ENCODE measurements at regions not wholly inside any gene's neighbourhood (a gene's known extent, or its start where the extent isn't known, plus 50 kb on each side); places are given as distances from the start of the nearest gene placed in this dataset.

- TF ChIP-seq GATA3 (IDR thresholded peaks at IDR 0.05; ENCODE audit: low read depth, low read length) = no peak
- TF ChIP-seq GATA2 (IDR thresholded peaks at IDR 0.05; ENCODE audit: low read depth, low read length) = no peak
Observed at GRCh38 chr6:96420294-96420693, 101.3 kb upstream of the UFL1 start.

GRCh38 chr6:96433950-96434349 lies 87.7 kb upstream of the UFL1 start:
- TF ChIP-seq GATA2 (IDR thresholded peaks at IDR 0.05; ENCODE audit: low read depth, low read length) = no peak
- TF ChIP-seq GATA3 (IDR thresholded peaks at IDR 0.05; ENCODE audit: low read depth, low read length) = no peak

DNA sequence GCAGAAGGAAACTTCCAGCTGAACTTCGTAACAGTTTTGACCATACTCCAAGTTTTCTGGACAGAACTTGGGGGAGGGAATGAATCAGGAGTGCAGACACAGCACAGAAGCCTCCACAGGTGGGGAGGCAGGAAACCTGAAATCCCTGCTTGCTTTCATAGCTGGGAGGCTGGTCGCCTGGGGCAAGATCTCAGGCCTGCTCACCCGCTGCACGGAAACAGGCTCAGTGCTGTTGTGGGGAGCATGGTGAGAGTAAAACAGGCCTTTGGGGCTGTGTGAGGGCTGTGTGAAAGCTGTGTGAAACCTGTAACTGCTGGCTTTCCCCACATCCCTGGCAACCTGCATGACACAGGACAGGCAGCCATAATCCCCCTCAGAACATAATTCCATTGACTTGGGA lies 85.2 kb upstream of the UFL1 start:
- TF ChIP-seq GATA2 (IDR thresholded peaks at IDR 0.05; ENCODE audit: low read depth, low read length) (no peak), GATA3 (IDR thresholded peaks at IDR 0.05; ENCODE audit: low read depth, low read length) (no peak)

DNA sequence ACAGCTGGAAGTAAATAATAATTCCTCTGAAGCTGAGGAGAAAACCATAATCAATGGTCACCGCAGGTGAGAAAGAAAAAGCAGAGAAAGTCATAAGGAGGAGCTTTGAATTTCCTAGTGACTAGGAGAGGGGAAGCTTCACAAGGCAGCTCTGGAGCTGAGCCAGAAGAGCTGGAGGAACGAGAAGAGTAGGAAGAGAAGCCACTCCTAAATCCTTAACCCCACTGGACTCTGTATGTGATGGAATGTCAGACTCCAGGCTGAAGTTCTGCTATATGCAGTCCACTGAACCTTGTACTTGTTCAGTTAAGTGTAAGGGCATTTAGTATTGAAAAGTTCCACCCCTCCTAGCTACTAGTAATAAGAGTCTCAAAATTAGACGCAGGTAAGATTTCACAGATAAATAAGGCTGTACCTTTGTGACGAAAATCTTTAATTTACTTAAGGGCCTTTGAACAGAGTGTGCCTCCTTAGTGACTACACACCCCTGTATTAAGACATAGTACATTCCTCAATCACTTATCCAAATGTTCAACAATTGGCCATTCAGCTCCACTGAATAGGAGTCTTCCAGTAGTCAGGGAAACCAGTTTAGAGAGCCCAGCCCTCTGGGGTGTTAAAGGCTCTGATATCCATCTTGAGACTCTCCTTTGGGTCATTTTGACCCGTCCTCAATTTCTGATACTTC lies 71.4 kb upstream of the UFL1 start:
- TF ChIP-seq GATA3 (IDR thresholded peaks at IDR 0.05; ENCODE audit: low read depth, low read length) = no peak
- TF ChIP-seq GATA2 (IDR thresholded peaks at IDR 0.05; ENCODE audit: low read depth, low read length) = no peak

DNA sequence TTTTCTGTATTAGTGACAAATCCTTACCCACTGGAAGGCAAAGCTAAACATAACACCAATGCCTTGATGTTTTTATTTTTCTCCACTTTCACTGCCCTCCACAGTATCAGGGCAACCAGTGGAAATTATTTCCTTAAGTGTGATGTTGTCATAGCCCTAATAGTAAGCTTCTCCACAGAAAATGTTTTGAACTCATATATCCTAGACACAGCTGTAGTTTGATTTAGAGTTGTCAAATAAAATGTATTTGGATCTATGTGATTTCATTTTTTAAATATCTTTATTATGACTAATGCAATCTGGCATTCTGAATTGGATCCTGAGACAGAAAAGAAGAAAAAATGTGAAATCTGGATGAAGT lies 70.9 kb upstream of the UFL1 start:
- TF ChIP-seq GATA2 (IDR thresholded peaks at IDR 0.05; ENCODE audit: low read depth, low read length) = no peak
- no peak for TF ChIP-seq GATA3 (IDR thresholded peaks at IDR 0.05; ENCODE audit: low read depth, low read length)

DNA sequence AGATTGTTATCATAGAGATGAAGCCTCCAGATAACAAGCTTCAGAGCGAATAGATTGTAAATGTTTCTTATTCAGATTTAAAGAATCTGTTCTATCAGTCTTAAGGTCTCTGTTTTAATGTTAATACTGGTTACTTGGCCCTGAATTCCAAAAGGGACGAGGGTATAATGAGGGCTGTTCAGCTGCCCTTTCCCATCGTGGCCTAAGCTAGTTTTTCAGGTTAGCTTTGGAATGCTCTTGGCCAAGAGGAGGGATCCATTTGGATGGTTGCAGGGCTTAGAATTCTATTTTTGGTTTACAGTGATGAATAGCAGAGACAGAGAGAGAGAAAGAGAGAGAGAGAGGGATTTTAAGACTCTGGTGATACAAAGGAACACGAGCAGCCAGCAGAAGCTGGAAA lies 62.8 kb upstream of the UFL1 start:
- no peak for TF ChIP-seq GATA2 (IDR thresholded peaks at IDR 0.05; ENCODE audit: low read depth, low read length)
- no peak for TF ChIP-seq GATA3 (IDR thresholded peaks at IDR 0.05; ENCODE audit: low read depth, low read length)

GRCh38 chr6:96460052-96460700 lies 61.4 kb upstream of the UFL1 start:
- TF ChIP-seq GATA3 (IDR thresholded peaks at IDR 0.05; ENCODE audit: low read depth, low read length) = no peak
- no peak for TF ChIP-seq GATA2 (IDR thresholded peaks at IDR 0.05; ENCODE audit: low read depth, low read length)

DNA sequence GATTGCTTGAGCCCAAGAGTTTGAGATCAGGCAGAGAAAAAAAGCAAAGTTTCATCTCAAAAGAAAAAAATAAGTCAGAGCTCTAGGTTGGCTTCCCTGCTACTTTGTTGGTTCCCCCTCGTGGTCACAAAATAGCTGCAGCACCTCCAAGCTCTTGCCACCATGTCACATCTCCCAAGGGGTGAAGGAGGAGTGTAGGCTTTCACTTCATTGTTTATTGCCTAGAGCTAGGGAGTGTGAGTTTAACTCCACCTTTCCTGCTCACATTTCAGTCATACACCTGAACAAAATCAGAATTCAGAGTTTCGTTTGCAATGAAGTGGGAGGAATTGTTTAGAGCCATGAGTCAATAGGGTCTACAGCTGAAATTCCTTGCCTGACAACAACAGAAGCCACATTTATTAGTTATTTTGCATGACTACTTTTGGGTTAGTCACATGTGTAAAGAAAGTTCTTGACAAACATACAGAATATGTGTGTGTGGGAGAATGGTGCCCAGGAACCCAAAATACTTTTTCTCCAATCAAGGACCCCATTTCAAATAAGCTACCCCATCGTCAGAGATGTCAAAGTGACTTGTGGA lies 56.2 kb upstream of the UFL1 start:
- TF ChIP-seq GATA2 (IDR thresholded peaks at IDR 0.05; ENCODE audit: low read depth, low read length) (no peak), GATA3 (IDR thresholded peaks at IDR 0.05; ENCODE audit: low read depth, low read length) (no peak)

- TF ChIP-seq GATA3 (IDR thresholded peaks at IDR 0.05; ENCODE audit: low read depth, low read length) (no peak), GATA2 (IDR thresholded peaks at IDR 0.05; ENCODE audit: low read depth, low read length) (no peak)
Observed at GRCh38 chr6:96466147-96466863, 55.3 kb upstream of the UFL1 start.

- TF ChIP-seq GATA2 (IDR thresholded peaks at IDR 0.05; ENCODE audit: low read depth, low read length) (no peak), GATA3 (IDR thresholded peaks at IDR 0.05; ENCODE audit: low read depth, low read length) (no peak)
Observed at GRCh38 chr6:96467814-96468213, 53.8 kb upstream of the UFL1 start.

DNA sequence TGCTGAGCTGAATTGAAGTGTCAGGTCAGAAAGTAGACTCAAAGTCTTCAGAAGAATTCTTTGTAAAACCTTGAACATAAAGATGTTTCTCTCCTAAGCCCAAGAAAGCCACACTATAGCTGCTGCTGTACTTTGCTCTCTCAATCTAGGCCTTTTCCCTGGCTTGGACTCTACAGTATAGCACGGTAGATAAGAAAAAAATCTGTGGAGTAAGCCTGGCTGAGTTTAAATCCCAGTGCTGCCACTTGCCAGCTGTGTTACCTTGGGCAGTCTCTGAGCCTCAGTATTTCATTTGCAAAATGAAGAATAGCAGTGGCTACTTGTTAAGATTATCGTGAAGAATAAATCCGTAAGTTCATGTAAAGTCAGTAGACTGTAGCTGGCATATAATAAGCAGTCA lies 53.3 kb upstream of the UFL1 start:
- TF ChIP-seq GATA3 (IDR thresholded peaks at IDR 0.05; ENCODE audit: low read depth, low read length) = no peak
- no peak for TF ChIP-seq GATA2 (IDR thresholded peaks at IDR 0.05; ENCODE audit: low read depth, low read length)

DNA sequence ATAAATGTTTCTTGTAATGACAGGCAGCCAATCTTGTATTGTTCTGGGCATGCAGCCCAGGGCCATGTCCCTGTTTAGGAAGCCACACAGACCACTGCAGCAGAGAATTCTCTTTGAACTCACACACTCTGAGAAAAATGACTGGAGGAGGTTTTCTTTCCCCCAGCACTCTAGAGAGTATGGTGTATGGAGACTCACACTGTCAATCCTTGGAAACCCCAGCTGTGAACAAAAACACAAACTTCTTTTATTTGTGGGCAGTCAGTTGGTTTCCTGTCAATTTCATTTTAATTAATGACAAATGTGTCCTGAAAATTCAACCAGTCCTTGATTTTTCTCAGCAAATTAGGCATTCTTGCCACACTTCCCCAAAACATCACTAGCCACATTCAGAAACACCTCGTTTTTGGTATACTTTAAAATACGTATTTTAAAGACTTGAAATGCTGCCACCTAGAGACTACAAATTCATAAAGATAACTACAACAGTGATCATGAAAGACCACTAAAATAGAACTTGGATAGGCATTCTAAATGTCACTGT lies 52.9 kb upstream of the UFL1 start:
- TF ChIP-seq GATA3 (IDR thresholded peaks at IDR 0.05; ENCODE audit: low read depth, low read length) (no peak), GATA2 (IDR thresholded peaks at IDR 0.05; ENCODE audit: low read depth, low read length) (no peak)

DNA sequence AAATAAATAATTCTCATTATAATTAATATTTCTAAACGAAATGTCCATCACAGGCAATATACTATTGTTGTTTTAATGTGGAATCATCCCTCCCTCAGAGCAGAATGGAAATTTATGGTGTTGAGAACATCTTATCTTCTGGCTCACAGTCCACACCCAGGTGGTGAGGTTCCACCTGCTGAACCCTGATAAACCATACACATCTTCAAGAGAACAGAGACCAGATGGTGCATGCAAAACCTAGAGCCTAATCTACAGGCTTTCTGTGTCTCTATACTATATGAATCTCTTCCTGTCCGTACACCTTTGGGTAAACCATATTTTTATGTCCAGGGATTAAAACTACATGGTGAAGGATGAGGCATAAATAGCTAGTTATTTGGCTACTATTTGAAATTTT lies 52.3 kb upstream of the UFL1 start:
- TF ChIP-seq GATA3 (IDR thresholded peaks at IDR 0.05; ENCODE audit: low read depth, low read length) = no peak

DNA sequence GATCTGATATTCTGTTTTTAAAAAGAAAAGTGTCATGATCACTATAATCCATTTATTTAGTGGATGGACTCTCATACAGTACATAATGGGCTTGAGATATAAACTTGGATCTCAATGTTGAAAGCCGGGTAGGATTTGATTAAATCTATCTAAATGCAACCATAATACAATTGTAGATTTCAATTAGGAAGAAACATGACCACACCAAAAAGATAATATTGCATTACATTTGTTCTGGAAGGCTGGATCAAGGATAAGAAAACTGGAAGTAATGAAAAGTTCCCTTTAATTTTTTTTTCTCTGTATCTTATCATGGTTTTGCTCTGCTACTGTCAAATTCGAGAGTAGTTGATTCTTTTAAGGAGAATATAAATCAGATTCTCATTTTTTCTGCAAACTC lies 51.3 kb upstream of the UFL1 start:
- TF ChIP-seq GATA2 (IDR thresholded peaks at IDR 0.05; ENCODE audit: low read depth, low read length) (no peak), GATA3 (IDR thresholded peaks at IDR 0.05; ENCODE audit: low read depth, low read length) (peak; percentile 45; the same call in 1 of the 2 replicates)

Data from SH-SY5Y (cell line).